ENCODE measurements at regions not wholly inside any gene's neighbourhood (a gene's known extent, or its start where the extent isn't known, plus 50 kb on each side); places are given as distances from the start of the nearest gene placed in this dataset.

DNA sequence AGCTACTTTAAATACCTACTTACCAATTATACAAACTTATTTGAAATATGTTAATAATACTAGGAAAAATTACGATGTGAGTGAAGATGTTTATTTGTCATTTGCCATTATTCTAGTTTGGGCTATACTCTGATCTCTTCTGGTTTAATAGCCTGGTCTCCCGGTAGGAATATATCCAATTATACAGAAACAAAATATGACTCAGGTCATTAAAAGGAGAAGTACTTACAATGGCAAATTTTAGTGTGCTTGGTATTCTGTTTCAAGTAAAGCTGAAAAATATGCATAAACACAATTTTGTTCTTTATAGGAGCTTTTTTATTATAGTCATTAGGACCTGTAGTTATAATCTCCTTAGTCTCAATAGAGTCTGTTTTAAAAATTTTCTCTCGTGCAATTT is 176.8 kb downstream of the SLCO4C1 start:
- ATAC-seq, result no peak
- in situ Hi-C loops (cut with HindIII; ENCODE audit: extremely low pct_ligation_motif_present, low pct_unique_long_range_greater_than_20kb), result no loop called here

More for the DNA sequence above, 176.8 kb downstream of the SLCO4C1 start:
- no peak overlapping the region for H2AFZ ChIP-seq (ENCODE audit: low read length)
- H3K9ac ChIP-seq (ENCODE audit: insufficient read depth, low read depth, low read length), result no peak overlapping the region
- no peak overlapping the region for H3K4me2 ChIP-seq (ENCODE audit: low read depth, low read length)
- intact Hi-C loops (cut with micrococcal nuclease; ENCODE audit: unreplicated experiment), result no loop called here
- CTCF ChIA-PET (ENCODE audit: low intra/inter-chr PET ratio, low total read pairs), result no interaction called here
- POLR2A ChIA-PET, result no interaction called here
- H3K36me3 ChIP-seq (replicated peaks in 1 of 2; ENCODE audit: control insufficient read depth in 1 of 2, insufficient read depth in 2 of 2, low read length in 2 of 2), result no peaks in the 10 kb centered on the region
- H3K4me1 ChIP-seq (ENCODE audit: insufficient read depth, low read length), result peaks cover 7% of the 10 kb centered on the region; the same call in 1 of the 2 replicates
- H3K79me2 ChIP-seq (ENCODE audit: insufficient read depth, low read length), result no peaks in the 10 kb centered on the region
- TF ChIP-seq CHD2 (IDR thresholded peaks at IDR 0.05; ENCODE audit: low read depth, low read length) (no peak), ZNF558 (CRISPR knock-in tag; IDR thresholded peaks at IDR 0.05; ENCODE audit: borderline replicate concordance) (no peak), TBP (CRISPR knock-in tag; IDR thresholded peaks at IDR 0.05) (no peak), ZNF549 (CRISPR knock-in tag; IDR thresholded peaks at IDR 0.05) (no peak), POLR2AphosphoS5 (IDR thresholded peaks at IDR 0.05; ENCODE audit: low read depth, low read length) (no peak), IKZF1 (IDR thresholded peaks at IDR 0.05) (no peak), DPF2 (CRISPR knock-in tag; IDR thresholded peaks at IDR 0.05; ENCODE audit: borderline replicate concordance, low read depth) (no peak), ZNF562 (CRISPR knock-in tag; IDR thresholded peaks at IDR 0.05; ENCODE audit: borderline replicate concordance) (no peak), ZFP41 (CRISPR knock-in tag; IDR thresholded peaks at IDR 0.05; ENCODE audit: borderline replicate concordance) (no peak), STAG1 (CRISPR knock-in tag; IDR thresholded peaks at IDR 0.05) (no peak)
- TF ChIP-seq, protein P1, sequence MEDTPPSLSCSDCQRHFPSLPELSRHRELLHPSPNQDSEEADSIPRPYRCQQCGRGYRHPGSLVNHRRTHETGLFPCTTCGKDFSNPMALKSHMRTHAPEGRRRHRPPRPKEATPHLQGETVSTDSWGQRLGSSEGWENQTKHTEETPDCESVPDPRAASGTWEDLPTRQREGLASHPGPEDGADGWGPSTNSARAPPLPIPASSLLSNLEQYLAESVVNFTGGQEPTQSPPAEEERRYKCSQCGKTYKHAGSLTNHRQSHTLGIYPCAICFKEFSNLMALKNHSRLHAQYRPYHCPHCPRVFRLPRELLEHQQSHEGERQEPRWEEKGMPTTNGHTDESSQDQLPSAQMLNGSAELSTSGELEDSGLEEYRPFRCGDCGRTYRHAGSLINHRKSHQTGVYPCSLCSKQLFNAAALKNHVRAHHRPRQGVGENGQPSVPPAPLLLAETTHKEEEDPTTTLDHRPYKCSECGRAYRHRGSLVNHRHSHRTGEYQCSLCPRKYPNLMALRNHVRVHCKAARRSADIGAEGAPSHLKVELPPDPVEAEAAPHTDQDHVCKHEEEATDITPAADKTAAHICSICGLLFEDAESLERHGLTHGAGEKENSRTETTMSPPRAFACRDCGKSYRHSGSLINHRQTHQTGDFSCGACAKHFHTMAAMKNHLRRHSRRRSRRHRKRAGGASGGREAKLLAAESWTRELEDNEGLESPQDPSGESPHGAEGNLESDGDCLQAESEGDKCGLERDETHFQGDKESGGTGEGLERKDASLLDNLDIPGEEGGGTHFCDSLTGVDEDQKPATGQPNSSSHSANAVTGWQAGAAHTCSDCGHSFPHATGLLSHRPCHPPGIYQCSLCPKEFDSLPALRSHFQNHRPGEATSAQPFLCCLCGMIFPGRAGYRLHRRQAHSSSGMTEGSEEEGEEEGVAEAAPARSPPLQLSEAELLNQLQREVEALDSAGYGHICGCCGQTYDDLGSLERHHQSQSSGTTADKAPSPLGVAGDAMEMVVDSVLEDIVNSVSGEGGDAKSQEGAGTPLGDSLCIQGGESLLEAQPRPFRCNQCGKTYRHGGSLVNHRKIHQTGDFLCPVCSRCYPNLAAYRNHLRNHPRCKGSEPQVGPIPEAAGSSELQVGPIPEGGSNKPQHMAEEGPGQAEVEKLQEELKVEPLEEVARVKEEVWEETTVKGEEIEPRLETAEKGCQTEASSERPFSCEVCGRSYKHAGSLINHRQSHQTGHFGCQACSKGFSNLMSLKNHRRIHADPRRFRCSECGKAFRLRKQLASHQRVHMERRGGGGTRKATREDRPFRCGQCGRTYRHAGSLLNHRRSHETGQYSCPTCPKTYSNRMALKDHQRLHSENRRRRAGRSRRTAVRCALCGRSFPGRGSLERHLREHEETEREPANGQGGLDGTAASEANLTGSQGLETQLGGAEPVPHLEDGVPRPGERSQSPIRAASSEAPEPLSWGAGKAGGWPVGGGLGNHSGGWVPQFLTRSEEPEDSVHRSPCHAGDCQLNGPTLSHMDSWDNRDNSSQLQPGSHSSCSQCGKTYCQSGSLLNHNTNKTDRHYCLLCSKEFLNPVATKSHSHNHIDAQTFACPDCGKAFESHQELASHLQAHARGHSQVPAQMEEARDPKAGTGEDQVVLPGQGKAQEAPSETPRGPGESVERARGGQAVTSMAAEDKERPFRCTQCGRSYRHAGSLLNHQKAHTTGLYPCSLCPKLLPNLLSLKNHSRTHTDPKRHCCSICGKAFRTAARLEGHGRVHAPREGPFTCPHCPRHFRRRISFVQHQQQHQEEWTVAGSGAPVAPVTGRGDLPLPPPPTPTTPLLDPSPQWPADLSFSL (CRISPR knock-in tag; IDR thresholded peaks at IDR 0.05), result no peak
- TF ChIP-seq, protein P2, sequence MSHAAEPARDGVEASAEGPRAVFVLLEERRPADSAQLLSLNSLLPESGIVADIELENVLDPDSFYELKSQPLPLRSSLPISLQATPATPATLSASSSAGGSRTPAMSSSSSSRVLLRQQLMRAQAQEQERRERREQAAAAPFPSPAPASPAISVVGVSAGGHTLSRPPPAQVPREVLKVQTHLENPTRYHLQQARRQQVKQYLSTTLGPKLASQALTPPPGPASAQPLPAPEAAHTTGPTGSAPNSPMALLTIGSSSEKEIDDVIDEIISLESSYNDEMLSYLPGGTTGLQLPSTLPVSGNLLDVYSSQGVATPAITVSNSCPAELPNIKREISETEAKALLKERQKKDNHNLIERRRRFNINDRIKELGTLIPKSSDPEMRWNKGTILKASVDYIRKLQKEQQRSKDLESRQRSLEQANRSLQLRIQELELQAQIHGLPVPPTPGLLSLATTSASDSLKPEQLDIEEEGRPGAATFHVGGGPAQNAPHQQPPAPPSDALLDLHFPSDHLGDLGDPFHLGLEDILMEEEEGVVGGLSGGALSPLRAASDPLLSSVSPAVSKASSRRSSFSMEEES (CRISPR knock-in tag; IDR thresholded peaks at IDR 0.05), result no peak
- no peak overlapping the region for H3K27ac ChIP-seq (ENCODE audit: extremely low read length, insufficient read depth, low read length)
- H4K20me1 ChIP-seq (ENCODE audit: insufficient read depth, low read length), result no peaks in the 10 kb centered on the region
- 24% methylated on average over 3 of the region's 3 CpGs for WGBS (ENCODE audit: low lambda C conversion rate)
- FAIRE-seq (no peak), DNase-seq (ENCODE audit: low spot score) (no peak)
- H3K27me3 ChIP-seq (ENCODE audit: control insufficient read depth in 1 of 2, insufficient read depth in 2 of 2, low read length in 2 of 2), result no peaks in the 10 kb centered on the region
- no TSS peak for BruUV-seq (replicated peaks)
- H3K4me3 ChIP-seq (replicated peaks in 1 of 3; ENCODE audit: insufficient read depth in 1 of 3, low read depth in 2 of 3, low read length in 3 of 3), result no peak overlapping the region
- H3K9me3 ChIP-seq (ENCODE audit: low read length), result no peaks in the 10 kb centered on the region
